ENCODE measurements at regions not wholly inside any gene's neighbourhood (a gene's known extent, or its start where the extent isn't known, plus 50 kb on each side); places are given as distances from the start of the nearest gene placed in this dataset.

- Histone ChIP-seq H3K9me3 (no peaks in the 10 kb centered on the region), H3K4me3 (no peak overlapping the region), H3K27me3 (no peaks in the 10 kb centered on the region), H3K4me1 (no peaks in the 10 kb centered on the region), H3K27ac (no peak overlapping the region), H3K36me3 (no peaks in the 10 kb centered on the region)
- intact Hi-C loops (cut with DNase I) = no loop called here
- TF ChIP-seq POLR2AphosphoS5 (IDR thresholded peaks at IDR 0.05; ENCODE audit: insufficient read depth in 1 of 2, low read depth in 1 of 2) = no peak
- no peak for TF ChIP-seq POLR2A (IDR thresholded peaks at IDR 0.05)
- no peak for TF ChIP-seq CTCF (IDR thresholded peaks at IDR 0.05)
- DNase-seq (ENCODE audit: extremely low spot score in 2 of 2) = no peak
Measured at GRCh38 chr4:79492148-79492547, 84.1 kb upstream of the GK2 start.

- intact Hi-C loops (cut with DNase I) = no loop called here
- no peak overlapping the region for H3K27ac ChIP-seq
- DNase-seq (ENCODE audit: extremely low spot score in 2 of 2) = no peak
- H3K4me1 ChIP-seq = no peaks in the 10 kb centered on the region
- TF ChIP-seq POLR2A (IDR thresholded peaks at IDR 0.05) = no peak
- no peak for TF ChIP-seq CTCF (IDR thresholded peaks at IDR 0.05)
- no peak for TF ChIP-seq POLR2AphosphoS5 (IDR thresholded peaks at IDR 0.05; ENCODE audit: insufficient read depth in 1 of 2, low read depth in 1 of 2)
- no peaks in the 10 kb centered on the region for H3K36me3 ChIP-seq
- H3K4me3 ChIP-seq = no peak overlapping the region
- no peaks in the 10 kb centered on the region for H3K9me3 ChIP-seq
- H3K27me3 ChIP-seq = no peaks in the 10 kb centered on the region
Measured at GRCh38 chr4:79489506-79489905, 81.5 kb upstream of the GK2 start.

GRCh38 chr4:79476196-79476595, 68.2 kb upstream of the GK2 start:
- Histone ChIP-seq H3K4me3 (no peak overlapping the region), H3K36me3 (no peaks in the 10 kb centered on the region), H3K27ac (no peak overlapping the region), H3K4me1 (no peaks in the 10 kb centered on the region), H3K9me3 (no peaks in the 10 kb centered on the region), H3K27me3 (no peaks in the 10 kb centered on the region)
- no peak for DNase-seq (ENCODE audit: extremely low spot score in 2 of 2)
- no peak for TF ChIP-seq CTCF (IDR thresholded peaks at IDR 0.05)
- no peak for TF ChIP-seq POLR2A (IDR thresholded peaks at IDR 0.05)
- no peak for TF ChIP-seq POLR2AphosphoS5 (IDR thresholded peaks at IDR 0.05; ENCODE audit: insufficient read depth in 1 of 2, low read depth in 1 of 2)
- intact Hi-C loops (cut with DNase I) = no loop called here

- Histone ChIP-seq H3K36me3 (no peaks in the 10 kb centered on the region), H3K9me3 (no peaks in the 10 kb centered on the region), H3K4me3 (no peak overlapping the region), H3K4me1 (no peaks in the 10 kb centered on the region), H3K27ac (no peak overlapping the region), H3K27me3 (no peaks in the 10 kb centered on the region)
- TF ChIP-seq CTCF (IDR thresholded peaks at IDR 0.05) = no peak
- TF ChIP-seq POLR2A (IDR thresholded peaks at IDR 0.05) = no peak
- TF ChIP-seq POLR2AphosphoS5 (IDR thresholded peaks at IDR 0.05; ENCODE audit: insufficient read depth in 1 of 2, low read depth in 1 of 2) = no peak
- intact Hi-C loops (cut with DNase I) = no loop called here
- DNase-seq (ENCODE audit: extremely low spot score in 2 of 2) = no peak
Measured at GRCh38 chr4:79473439-79473724, 65.4 kb upstream of the GK2 start.

- no peak overlapping the region for H3K27ac ChIP-seq
- no peak for DNase-seq (ENCODE audit: extremely low spot score in 2 of 2)
Measured at GRCh38 chr4:79472693-79473438, 64.8 kb upstream of the GK2 start.

More at GRCh38 chr4:79472693-79473438, 64.8 kb upstream of the GK2 start:
- Histone ChIP-seq H3K36me3 (no peaks in the 10 kb centered on the region), H3K4me1 (no peaks in the 10 kb centered on the region), H3K9me3 (no peaks in the 10 kb centered on the region), H3K27me3 (no peaks in the 10 kb centered on the region), H3K4me3 (no peak overlapping the region)
- TF ChIP-seq POLR2AphosphoS5 (IDR thresholded peaks at IDR 0.05; ENCODE audit: insufficient read depth in 1 of 2, low read depth in 1 of 2) (no peak), CTCF (IDR thresholded peaks at IDR 0.05) (no peak), POLR2A (IDR thresholded peaks at IDR 0.05) (no peak)
- intact Hi-C loops (cut with DNase I) = no loop called here
